NCI-H774 (cell line): ENCODE measurements at regions not wholly inside any gene's neighbourhood (a gene's known extent, or its start where the extent isn't known, plus 50 kb on each side); places are given as distances from the start of the nearest gene placed in this dataset.

Experiments
- DNase-seq: peaks from one replicate; lab custom pipeline; 2025; lab: John Stamatoyannopoulos, UW

GRCh38 chr2:189267925-189268579 lies 88.5 kb upstream of the COL5A2 start:
- no peak for DNase-seq

- DNase-seq = no peak
These were observed 89.2 kb upstream of the COL5A2 start for GRCh38 chr2:189268763-189269162.

GRCh38 chr2:189273734-189274133 lies 94.2 kb upstream of the COL5A2 start:
- DNase-seq = no peak

- DNase-seq = no peak
These were observed 94.8 kb upstream of the COL5A2 start for GRCh38 chr2:189274361-189274760.

- no peak for DNase-seq
These were observed 96.7 kb upstream of the COL5A2 start for GRCh38 chr2:189276277-189276676.

GRCh38 chr2:189281201-189281600 lies 101.6 kb upstream of the COL5A2 start:
- DNase-seq = no peak

GRCh38 chr2:189285349-189285748 lies 105.8 kb upstream of the COL5A2 start:
- DNase-seq = no peak

GRCh38 chr2:189285962-189286645 lies 106.5 kb upstream of the COL5A2 start:
- no peak for DNase-seq

GRCh38 chr2:189287363-189287762 lies 107.8 kb upstream of the COL5A2 start:
- no peak for DNase-seq

GRCh38 chr2:189287982-189288521 lies 108.5 kb upstream of the COL5A2 start:
- DNase-seq = peak; percentile 10

- no peak for DNase-seq
These were observed 111.9 kb upstream of the COL5A2 start for GRCh38 chr2:189291460-189291859.

GRCh38 chr2:189293164-189293563 lies 113.6 kb upstream of the COL5A2 start:
- DNase-seq = no peak

GRCh38 chr2:189297446-189297845 lies 117.9 kb upstream of the COL5A2 start:
- no peak for DNase-seq

- DNase-seq = no peak
These were observed 118.5 kb upstream of the COL5A2 start for GRCh38 chr2:189298038-189298437.

GRCh38 chr2:189298481-189298880 lies 118.9 kb upstream of the COL5A2 start:
- DNase-seq = no peak

GRCh38 chr2:189299974-189300373 lies 120.4 kb upstream of the COL5A2 start:
- DNase-seq = no peak

GRCh38 chr2:189300916-189301315 lies 121.4 kb upstream of the COL5A2 start:
- no peak for DNase-seq

GRCh38 chr2:189302274-189302948 lies 122.8 kb upstream of the COL5A2 start:
- no peak for DNase-seq

GRCh38 chr2:189304360-189304759 lies 124.8 kb upstream of the COL5A2 start:
- no peak for DNase-seq

GRCh38 chr2:189305291-189305943 lies 125.9 kb upstream of the COL5A2 start:
- DNase-seq = no peak

- no peak for DNase-seq
These were observed 127.0 kb upstream of the COL5A2 start for GRCh38 chr2:189306525-189306924.

GRCh38 chr2:189308056-189308790 lies 128.7 kb upstream of the COL5A2 start:
- DNase-seq = no peak
